IMR-90 (cell line): ENCODE measurements at regions not wholly inside any gene's neighbourhood (a gene's known extent, or its start where the extent isn't known, plus 50 kb on each side); places are given as distances from the start of the nearest gene placed in this dataset.

ENCODE experiments used
- ATAC-seq: fragments of 200-7000 bp; cut with Tn5 transposase; 2 replicates; pipeline ENCODE4 v1.9.1; 2020; ENCODE audit warnings: low read depth, mild to moderate bottlenecking, moderate library complexity
- BruUV-seq: library from RNA; stranded (reverse); fragments of 400-500 nt; replicated peaks from 2 replicates; lab custom pipeline; 2021; lab: Mats Ljungman, UMichigan
- CTCF ChIA-PET: fragments of 300-600 bp; formaldehyde crosslinking; extraction: SDS; loops from one replicate; lab custom pipeline; 2021; ENCODE audit warnings: antibody characterized with exemption; lab: Yijun Ruan, JAX
- POLR2A ChIA-PET: fragments of 300-600 bp; sonication (Branson Sonifier 250); formaldehyde crosslinking; loops from one replicate; lab custom pipeline; 2022; ENCODE audit warnings: antibody characterized with exemption; ENCODE audit not compliant: unreplicated experiment; lab: Charles Lee
- DNase-seq: peaks from one replicate; pipeline ENCODE4 v3.0.0; 2013
- H2AFZ ChIP-seq: replicated peaks from 2 replicates; pipeline ENCODE3; 2013; ENCODE audit warnings: low read length, mild to moderate bottlenecking; ENCODE audit not compliant: poor library complexity
- H2AK5ac ChIP-seq: 2 replicates; pipeline ENCODE4 v1.6.1; 2013; ENCODE audit warnings: low read depth, low read length, inconsistent platforms
- H2AK9ac ChIP-seq: replicated peaks from 2 replicates; pipeline ENCODE3; 2013; ENCODE audit warnings: mild to moderate bottlenecking, low read depth, low read length, moderate library complexity; ENCODE audit not compliant: poor library complexity
- H2BK120ac ChIP-seq: 2 replicates; pipeline ENCODE4 v1.6.1; 2013; ENCODE audit warnings: low read depth, low read length, inconsistent platforms
- H2BK15ac ChIP-seq: 3 replicates; pipeline ENCODE4 v1.6.1; 2013; ENCODE audit warnings: low read depth, low read length, inconsistent platforms
- H2BK20ac ChIP-seq: 2 replicates; pipeline ENCODE4 v1.6.1; 2013; ENCODE audit warnings: low read depth, mild to moderate bottlenecking, inconsistent platforms, low read length, moderate library complexity
- H2BK5ac ChIP-seq: 2 replicates; pipeline ENCODE4 v1.6.1; 2013; ENCODE audit warnings: mild to moderate bottlenecking, low read depth, low read length, inconsistent platforms; ENCODE audit not compliant: poor library complexity, severe bottlenecking
- H3K14ac ChIP-seq: replicated peaks from 2 replicates; pipeline ENCODE4 v1.6.1; 2013; ENCODE audit warnings: low read depth, low read length, inconsistent platforms
- H3K18ac ChIP-seq: 2 replicates; pipeline ENCODE4 v1.6.1; 2013; ENCODE audit warnings: low read depth, low read length, control low read depth
- H3K23ac ChIP-seq: 2 replicates; pipeline ENCODE4 v1.6.1; 2013; ENCODE audit warnings: low read depth, low read length, inconsistent platforms
- H3K27ac ChIP-seq: 2 replicates; pipeline ENCODE4 v1.5.1; 2013; ENCODE audit warnings: mild to moderate bottlenecking, control low read depth, low read length; ENCODE audit not compliant: insufficient read depth
- H3K27me3 ChIP-seq: 2 replicates; pipeline ENCODE4 v1.6.1; 2013; ENCODE audit warnings: low read length; ENCODE audit not compliant: control insufficient read depth, insufficient read depth
- H3K36me3 ChIP-seq: 2 replicates; pipeline ENCODE4 v1.6.1; 2013; ENCODE audit warnings: low read length, mixed read lengths; ENCODE audit not compliant: control insufficient read depth, insufficient read depth
- H3K4ac ChIP-seq: 2 replicates; pipeline ENCODE4 v1.6.1; 2013; ENCODE audit warnings: low read depth, low read length, inconsistent platforms
- H3K4me1 ChIP-seq: 2 replicates; pipeline ENCODE4 v1.6.1; 2013; ENCODE audit warnings: low read length, mixed read lengths; ENCODE audit not compliant: control insufficient read depth, insufficient read depth
- H3K4me2 ChIP-seq: 2 replicates; pipeline ENCODE4 v1.6.1; 2013; ENCODE audit warnings: low read depth, mild to moderate bottlenecking, control low read depth, low read length, moderate library complexity
- H3K4me3 ChIP-seq: 2 replicates; pipeline ENCODE4 v1.5.1; 2013; ENCODE audit warnings: low read depth, mild to moderate bottlenecking, control low read depth, low read length, moderate library complexity; ENCODE audit not compliant: insufficient read depth
- H3K56ac ChIP-seq: 2 replicates; pipeline ENCODE4 v1.6.1; 2013; ENCODE audit warnings: low read length, inconsistent platforms; ENCODE audit not compliant: insufficient read depth; ENCODE audit errors: extremely low read depth
- H3K79me1 ChIP-seq, 2 experiments: 2 replicates each; pipeline ENCODE4 v1.6.1; 2013; ENCODE audit warnings: low read length in 2 of 2, inconsistent platforms in 1 of 2, low read depth in 1 of 2
- H3K9ac ChIP-seq: 2 replicates; pipeline ENCODE4 v1.6.1; 2013; ENCODE audit warnings: low read depth, low read length, control low read depth
- H3K9me1 ChIP-seq: 2 replicates; pipeline ENCODE4 v1.6.1; 2013; ENCODE audit warnings: low read length, inconsistent platforms; ENCODE audit not compliant: insufficient read depth
- H3K9me3 ChIP-seq: 2 replicates; pipeline ENCODE4 v1.6.1; 2013; ENCODE audit warnings: low read length; ENCODE audit not compliant: control insufficient read depth, insufficient read depth
- H4K20me1 ChIP-seq: 2 replicates; pipeline ENCODE4 v1.6.1; 2013; ENCODE audit warnings: low read length, inconsistent platforms; ENCODE audit not compliant: insufficient read depth
- H4K5ac ChIP-seq: 2 replicates; pipeline ENCODE4 v1.6.1; 2013; ENCODE audit warnings: mild to moderate bottlenecking, low read depth, low read length, control low read depth
- H4K8ac ChIP-seq, 2 experiments: 2 replicates each; pipeline ENCODE4 v1.6.1; 2013; ENCODE audit warnings: low read depth in 2 of 2, low read length in 2 of 2, control low read depth in 1 of 2, inconsistent platforms in 1 of 2
- H4K91ac ChIP-seq: 2 replicates; pipeline ENCODE4 v1.6.1; 2013; ENCODE audit warnings: low read depth, low read length, inconsistent platforms; ENCODE audit not compliant: insufficient read depth
- BHLHE40 ChIP-seq: fragments of 150-350 bp; IDR thresholded peaks from 2 replicates; pipeline ENCODE4 v1.6.1; 2016; ENCODE audit warnings: mild to moderate bottlenecking, low read depth, low read length
- CEBPB ChIP-seq: IDR thresholded peaks from 2 replicates; pipeline ENCODE4 v1.6.1; 2012; ENCODE audit warnings: low read depth, low read length, improper control_type of control experiment
- CHD1 ChIP-seq: IDR thresholded peaks from 2 replicates; pipeline ENCODE4 v1.6.1; 2012; ENCODE audit warnings: low read depth, low read length, improper control_type of control experiment
- CTCF ChIP-seq: conservative IDR thresholded peaks from 2 replicates; pipeline ENCODE4 v1.5.1; 2012; ENCODE audit warnings: mild to moderate bottlenecking, low read depth, low read length, improper control_type of control experiment
- ELK1 ChIP-seq: fragments of 150-350 bp; IDR thresholded peaks from 2 replicates; pipeline ENCODE4 v1.6.1; 2016; ENCODE audit warnings: low read depth, mild to moderate bottlenecking, low read length, moderate library complexity, borderline replicate concordance
- FOS ChIP-seq: fragments of 150-350 bp; IDR thresholded peaks from 2 replicates; pipeline ENCODE4 v1.6.1; 2016; ENCODE audit warnings: low read depth, low read length
- MAFK ChIP-seq: IDR thresholded peaks from 2 replicates; pipeline ENCODE4 v1.6.1; 2012; ENCODE audit warnings: low read depth, low read length, improper control_type of control experiment
- MAZ ChIP-seq: IDR thresholded peaks from 2 replicates; pipeline ENCODE4 v1.6.1; 2012; ENCODE audit warnings: low read depth, mild to moderate bottlenecking, low read length, improper control_type of control experiment, moderate library complexity, borderline replicate concordance
- MXI1 ChIP-seq: IDR thresholded peaks from 2 replicates; pipeline ENCODE4 v1.6.1; 2012; ENCODE audit warnings: low read depth, mild to moderate bottlenecking, low read length, moderate library complexity, borderline replicate concordance
- NFE2L2 ChIP-seq: fragments of 150-350 bp; IDR thresholded peaks from 2 replicates; pipeline ENCODE4 v1.6.1; 2016; ENCODE audit warnings: low read depth, mild to moderate bottlenecking, low read length
- POLR2A ChIP-seq: IDR thresholded peaks from 2 replicates; pipeline ENCODE4 v1.6.1; 2012; ENCODE audit warnings: mild to moderate bottlenecking, low read depth, low read length
- RAD21 ChIP-seq: IDR thresholded peaks from 2 replicates; pipeline ENCODE4 v1.6.1; 2012; ENCODE audit warnings: low read length, improper control_type of control experiment
- RCOR1 ChIP-seq: IDR thresholded peaks from 2 replicates; pipeline ENCODE4 v1.6.1; 2012; ENCODE audit warnings: mild to moderate bottlenecking, low read length, improper control_type of control experiment; ENCODE audit not compliant: insufficient replicate concordance
- RFX5 ChIP-seq: IDR thresholded peaks from 2 replicates; pipeline ENCODE4 v1.8.0; 2012; ENCODE audit warnings: low read depth, mild to moderate bottlenecking, low read length, moderate library complexity
- SMC3 ChIP-seq: fragments of 150-350 bp; IDR thresholded peaks from 2 replicates; pipeline ENCODE4 v1.6.1; 2016; ENCODE audit warnings: low read depth, mild to moderate bottlenecking, antibody characterized with exemption, low read length, moderate library complexity
- USF2 ChIP-seq: fragments of 150-350 bp; IDR thresholded peaks from 2 replicates; pipeline ENCODE4 v1.6.1; 2017; ENCODE audit warnings: mild to moderate bottlenecking, antibody characterized with exemption, low read length, low read depth
- WGBS, 2 experiments: methylation state at CpG; one replicate each; pipeline versions ENCODE4 v1.1.5 to v1.1.7; 2013; ENCODE audit warnings: missing lambda C conversion rate in 2 of 2; ENCODE audit not compliant: insufficient read length in 1 of 2; ENCODE audit errors: extremely low coverage in 2 of 2; 5-methylcytosine and 5-hydroxymethylcytosine counted together
- dilution Hi-C: fragments of 300-500 bp; cut with HindIII; formaldehyde crosslinking; loops from one replicate; pipeline ENCODE4 v1.14.3; 2018; ENCODE audit warnings: low sequenced_read_pairs; ENCODE audit not compliant: unreplicated experiment
- in situ Hi-C: fragments of 300-500 bp; cut with MboI; formaldehyde crosslinking; loops from 3 replicates; pipeline ENCODE4 v1.14.3; 2019; ENCODE audit warnings: low sequenced_read_pairs, inconsistent platforms, mixed read lengths
- intact Hi-C: fragments of 100-400 bp; cut with micrococcal nuclease; formaldehyde crosslinking; loops from 2 replicates; pipeline ENCODE4 v1.10.0; 2022

GRCh38 chr16:64513871-64514270 lies 608.0 kb downstream of the CDH11 start:
- CTCF ChIA-PET: no interaction called here

More at GRCh38 chr16:64513871-64514270, 608.0 kb downstream of the CDH11 start:
- no peak overlapping the region for H2AK9ac ChIP-seq
- H2BK20ac ChIP-seq: no peak overlapping the region
- no peaks in the 10 kb centered on the region for H3K9me3 ChIP-seq
- no peak overlapping the region for H3K9ac ChIP-seq
- H3K27ac ChIP-seq: no peak overlapping the region
- ATAC-seq (no peak), DNase-seq (no peak)
- H3K36me3 ChIP-seq: no peaks in the 10 kb centered on the region
- no peak overlapping the region for H2AFZ ChIP-seq
- no peak overlapping the region for H2BK120ac ChIP-seq
- no peak overlapping the region for H3K18ac ChIP-seq
- H3K9me1 ChIP-seq: no peaks in the 10 kb centered on the region
- H2AK5ac ChIP-seq: no peak overlapping the region
- dilution Hi-C loops (no loop called here), intact Hi-C loops (loop anchor here (5.0 kb wide), 1 partner anchor 1057 kb away; no protein-coding TSS in a partner anchor), in situ Hi-C loops (no loop called here)
- H2BK5ac ChIP-seq: no peak overlapping the region
- no peak for TF ChIP-seq FOS
- no peak for TF ChIP-seq MAFK
- no peak for TF ChIP-seq POLR2A
- TF ChIP-seq CTCF: no peak
- TF ChIP-seq RAD21: no peak
- no peak for TF ChIP-seq CHD1
- TF ChIP-seq NFE2L2: no peak
- no peak for TF ChIP-seq RCOR1
- no peak for TF ChIP-seq MAZ
- no peak for TF ChIP-seq RFX5
- TF ChIP-seq MXI1: no peak
- TF ChIP-seq USF2: no peak
- no peak for TF ChIP-seq BHLHE40
- TF ChIP-seq CEBPB: no peak
- TF ChIP-seq SMC3: no peak
- TF ChIP-seq ELK1: no peak
- no peaks in the 10 kb centered on the region for H3K79me1 ChIP-seq
- H3K4me2 ChIP-seq: no peak overlapping the region
- no CpG with 5 or more reads among the region's 2 CpGs for WGBS, 2 experiments
- POLR2A ChIA-PET: no interaction called here
- H4K91ac ChIP-seq: no peak overlapping the region
- no peak overlapping the region for H3K23ac ChIP-seq
- H3K56ac ChIP-seq: no peak overlapping the region
- no peak overlapping the region for H2BK15ac ChIP-seq
- H4K20me1 ChIP-seq: no peaks in the 10 kb centered on the region
- H3K27me3 ChIP-seq: no peaks in the 10 kb centered on the region
- no peak overlapping the region for H3K4me3 ChIP-seq
- H3K14ac ChIP-seq: no peak overlapping the region
- no peak overlapping the region for H4K8ac ChIP-seq
- H3K4ac ChIP-seq: no peak overlapping the region
- BruUV-seq: no TSS peak
- H3K4me1 ChIP-seq: no peaks in the 10 kb centered on the region
- no peak overlapping the region for H4K5ac ChIP-seq
